ENCODE measurements at regions not wholly inside any gene's neighbourhood (a gene's known extent, or its start where the extent isn't known, plus 50 kb on each side); places are given as distances from the start of the nearest gene placed in this dataset.

DNA sequence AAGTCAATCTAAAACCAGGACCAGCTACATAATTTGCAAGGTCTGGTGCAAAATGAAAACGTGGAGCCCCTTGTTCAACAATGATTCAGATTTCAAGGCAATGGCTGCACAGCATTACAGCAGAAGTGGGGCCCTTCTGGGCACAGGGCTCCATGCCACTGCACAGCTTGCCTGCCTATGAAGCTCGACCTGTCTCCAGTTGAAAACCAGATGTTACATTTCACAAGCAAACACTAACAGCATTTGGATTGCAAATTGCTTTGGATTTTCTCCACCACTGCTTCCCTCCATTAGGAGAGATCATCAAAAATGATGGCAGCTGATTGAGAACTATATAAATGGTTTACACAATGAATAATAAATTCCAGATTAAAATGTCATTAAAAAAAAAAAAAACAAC lies 551.4 kb upstream of the ZFHX3 start:
- DNase-seq (ENCODE audit: extremely low spot score, unreplicated experiment): no peak
- H3K27ac Mint-ChIP-seq: no peak overlapping the region
- no peaks in the 10 kb centered on the region for H3K4me1 Mint-ChIP-seq (ENCODE audit: unreplicated experiment)
- H3K4me3 Mint-ChIP-seq: no peak overlapping the region
- TF ChIP-seq, protein P1, sequence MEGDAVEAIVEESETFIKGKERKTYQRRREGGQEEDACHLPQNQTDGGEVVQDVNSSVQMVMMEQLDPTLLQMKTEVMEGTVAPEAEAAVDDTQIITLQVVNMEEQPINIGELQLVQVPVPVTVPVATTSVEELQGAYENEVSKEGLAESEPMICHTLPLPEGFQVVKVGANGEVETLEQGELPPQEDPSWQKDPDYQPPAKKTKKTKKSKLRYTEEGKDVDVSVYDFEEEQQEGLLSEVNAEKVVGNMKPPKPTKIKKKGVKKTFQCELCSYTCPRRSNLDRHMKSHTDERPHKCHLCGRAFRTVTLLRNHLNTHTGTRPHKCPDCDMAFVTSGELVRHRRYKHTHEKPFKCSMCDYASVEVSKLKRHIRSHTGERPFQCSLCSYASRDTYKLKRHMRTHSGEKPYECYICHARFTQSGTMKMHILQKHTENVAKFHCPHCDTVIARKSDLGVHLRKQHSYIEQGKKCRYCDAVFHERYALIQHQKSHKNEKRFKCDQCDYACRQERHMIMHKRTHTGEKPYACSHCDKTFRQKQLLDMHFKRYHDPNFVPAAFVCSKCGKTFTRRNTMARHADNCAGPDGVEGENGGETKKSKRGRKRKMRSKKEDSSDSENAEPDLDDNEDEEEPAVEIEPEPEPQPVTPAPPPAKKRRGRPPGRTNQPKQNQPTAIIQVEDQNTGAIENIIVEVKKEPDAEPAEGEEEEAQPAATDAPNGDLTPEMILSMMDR (conservative IDR thresholded peaks at IDR 0.05): no peak
- H3K27me3 Mint-ChIP-seq: no peaks in the 10 kb centered on the region
- H3K9me3 Mint-ChIP-seq: no peaks in the 10 kb centered on the region
- H3K36me3 Mint-ChIP-seq: no peaks in the 10 kb centered on the region

DNA sequence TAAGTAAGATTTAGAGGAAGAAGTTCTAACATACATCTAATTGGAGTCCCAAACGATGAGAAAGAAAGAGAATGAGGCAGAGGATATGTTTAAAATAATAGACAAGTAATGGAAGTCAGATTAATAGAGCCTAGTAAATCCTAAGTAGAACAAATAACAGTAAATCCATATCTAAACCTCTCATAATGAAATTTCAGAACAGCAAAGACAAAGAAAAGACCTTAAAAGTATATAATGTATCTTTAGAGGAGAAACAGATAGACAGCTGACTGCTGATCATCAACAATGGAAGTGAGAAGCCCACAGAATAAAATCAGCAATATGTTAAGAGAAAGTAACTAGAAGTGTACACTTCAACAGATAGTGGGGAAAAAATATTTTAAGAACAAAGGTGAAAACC lies 536.2 kb upstream of the ZFHX3 start:
- Mint-ChIP-seq H3K36me3 (no peaks in the 10 kb centered on the region), H3K27ac (no peak overlapping the region), H3K4me3 (no peak overlapping the region), H3K4me1 (ENCODE audit: unreplicated experiment) (no peaks in the 10 kb centered on the region), H3K9me3 (peaks cover 8% of the 10 kb centered on the region), H3K27me3 (no peaks in the 10 kb centered on the region)
- no peak for DNase-seq (ENCODE audit: extremely low spot score, unreplicated experiment)
- TF ChIP-seq, protein P1 (conservative IDR thresholded peaks at IDR 0.05): no peak

DNA sequence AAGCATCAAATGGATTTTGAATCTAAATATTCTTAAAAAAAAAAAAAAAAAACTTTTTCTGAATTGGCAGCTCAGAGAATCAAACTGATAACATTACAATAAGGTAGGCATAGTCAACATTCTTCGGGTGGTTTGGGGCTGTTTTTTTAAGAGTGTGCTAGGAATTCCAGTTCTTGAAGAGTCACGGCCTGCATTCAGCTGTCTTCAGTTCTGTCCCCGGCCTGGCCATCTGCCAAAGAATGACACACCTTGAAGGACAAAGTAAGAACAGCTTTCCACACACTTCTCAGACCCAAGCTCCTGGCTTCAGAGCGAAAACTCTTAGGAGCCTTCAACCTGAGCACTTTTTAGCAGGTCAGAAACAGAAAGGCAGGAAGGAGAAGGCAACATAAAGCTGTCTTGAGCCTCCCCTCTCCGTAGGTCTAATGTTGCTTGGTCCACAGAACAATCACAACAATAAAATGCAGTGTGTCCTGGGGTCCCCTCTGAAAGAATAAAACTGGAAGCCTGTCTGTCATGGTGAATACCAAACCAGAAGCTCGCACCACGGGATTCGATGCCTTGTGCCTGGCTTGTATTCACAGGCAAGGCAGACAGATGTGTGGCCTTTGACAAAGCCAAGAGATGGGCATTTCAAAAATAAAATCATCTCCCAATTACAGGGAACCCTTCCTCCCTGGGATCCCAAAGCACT lies 524.4 kb upstream of the ZFHX3 start:
- Mint-ChIP-seq H3K27ac (no peak overlapping the region), H3K27me3 (peaks cover 24% of the 10 kb centered on the region), H3K4me3 (no peak overlapping the region), H3K36me3 (no peaks in the 10 kb centered on the region), H3K4me1 (ENCODE audit: unreplicated experiment) (peaks cover 8% of the 10 kb centered on the region), H3K9me3 (no peaks in the 10 kb centered on the region)
- no peak for DNase-seq (ENCODE audit: extremely low spot score, unreplicated experiment)
- TF ChIP-seq, protein P1 (conservative IDR thresholded peaks at IDR 0.05): no peak

DNA sequence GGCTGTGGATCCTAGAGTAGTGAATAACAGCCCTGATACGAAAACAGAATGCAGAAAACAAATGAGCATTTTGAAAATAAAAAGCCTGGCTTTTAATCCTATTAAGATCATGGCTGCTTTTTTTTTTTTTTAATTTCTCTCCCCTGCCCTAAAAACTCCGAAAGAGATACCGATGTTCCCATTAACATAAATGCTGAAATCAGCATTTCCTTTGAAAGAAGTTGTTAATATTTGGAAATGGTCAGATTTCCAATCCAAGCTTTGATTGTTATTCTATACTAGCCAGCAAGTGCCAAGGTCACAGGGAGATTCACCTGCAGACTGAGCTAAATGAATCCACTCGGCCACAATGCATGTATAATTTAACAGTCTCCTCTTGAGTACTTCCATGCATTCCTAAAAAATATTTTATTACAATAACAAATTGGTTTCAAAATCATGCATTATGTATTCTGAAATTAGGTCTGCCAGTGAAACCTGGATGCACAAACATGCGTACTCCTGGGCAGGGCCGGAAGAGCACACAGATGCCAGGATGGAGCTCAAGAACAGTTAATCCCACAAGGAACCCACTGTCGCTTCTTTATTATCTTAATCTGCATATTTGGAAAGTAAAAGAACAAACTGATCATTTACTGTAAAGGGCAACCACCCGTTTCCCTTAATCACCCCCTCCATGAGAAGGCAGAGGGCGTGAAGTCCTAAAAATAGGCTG lies 521.5 kb upstream of the ZFHX3 start:
- Mint-ChIP-seq H3K4me3 (no peak overlapping the region), H3K9me3 (no peaks in the 10 kb centered on the region), H3K27ac (no peak overlapping the region), H3K36me3 (no peaks in the 10 kb centered on the region), H3K4me1 (ENCODE audit: unreplicated experiment) (peaks cover 8% of the 10 kb centered on the region), H3K27me3 (peaks cover 24% of the 10 kb centered on the region)
- no peak for DNase-seq (ENCODE audit: extremely low spot score, unreplicated experiment)
- TF ChIP-seq, protein P1 (conservative IDR thresholded peaks at IDR 0.05): no peak

DNA sequence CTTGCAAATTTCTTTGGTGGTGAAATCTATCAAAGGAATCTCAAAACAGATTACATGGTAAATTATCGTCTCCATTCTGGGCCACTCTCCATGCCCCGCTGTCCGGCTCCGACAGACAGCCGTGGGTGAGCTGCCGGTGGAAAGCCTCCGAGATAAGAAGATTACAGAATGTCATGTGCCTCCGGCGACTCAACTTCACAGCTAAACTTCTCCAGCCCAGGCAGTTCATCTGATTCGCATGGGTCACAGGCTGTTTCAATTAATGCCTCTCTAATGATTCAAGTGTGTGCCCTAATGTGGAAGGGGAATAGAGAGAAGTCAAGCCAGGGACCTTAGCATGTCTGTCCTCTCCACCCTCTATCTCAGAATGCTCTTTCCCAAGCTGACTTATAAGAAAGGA lies 520.8 kb upstream of the ZFHX3 start:
- Mint-ChIP-seq H3K4me3 (no peak overlapping the region), H3K4me1 (ENCODE audit: unreplicated experiment) (peaks cover 8% of the 10 kb centered on the region), H3K36me3 (no peaks in the 10 kb centered on the region), H3K27me3 (peaks cover 24% of the 10 kb centered on the region), H3K27ac (no peak overlapping the region), H3K9me3 (no peaks in the 10 kb centered on the region)
- TF ChIP-seq, protein P1 (conservative IDR thresholded peaks at IDR 0.05): no peak
- no peak for DNase-seq (ENCODE audit: extremely low spot score, unreplicated experiment)
